Spleen (tissue), 7 donors: ENCODE measurements at regions not wholly inside any gene's neighbourhood (a gene's known extent, or its start where the extent isn't known, plus 50 kb on each side); places are given as distances from the start of the nearest gene placed in this dataset.

Experiments
- CTCF ChIP-seq, 11 experiments: fragments of 200-600 bp in 7 of 11; fragments of 450-650 bp in 4 of 11; sonication (generic) in 4 of 11; IDR thresholded peaks in 8 of 11; conservative IDR thresholded peaks in 3 of 11; 1 replicate in 7 of 11; 2 replicates in 4 of 11; pipeline versions ENCODE4 v1.4.0 to v1.8.0; 2016 to 2021; ENCODE audit warnings: antibody characterized with exemption in 11 of 11, inconsistent platforms in 4 of 11, mild to moderate bottlenecking in 1 of 11
- POLR2A ChIP-seq, 3 donors: fragments of 450-650 bp; IDR thresholded peaks; one replicate each; pipeline ENCODE4 v1.5.1; 2017; ENCODE audit warnings: antibody characterized with exemption in 3 of 3, mild to moderate bottlenecking in 1 of 3
- POLR2AphosphoS5 ChIP-seq, 3 donors: sonication (generic); formaldehyde crosslinking; IDR thresholded peaks; one replicate each; pipeline ENCODE4 v1.5.1; 2017; ENCODE audit warnings: antibody characterized with exemption in 3 of 3
- donor health status: DM: no; HTN: no; CAD: no; lungs with moderate emphysema.
- donor health status: DM: no; HTN: no; CAD: no.
- donor health status: DM: no; HTN: no; CAD: no.

DNA sequence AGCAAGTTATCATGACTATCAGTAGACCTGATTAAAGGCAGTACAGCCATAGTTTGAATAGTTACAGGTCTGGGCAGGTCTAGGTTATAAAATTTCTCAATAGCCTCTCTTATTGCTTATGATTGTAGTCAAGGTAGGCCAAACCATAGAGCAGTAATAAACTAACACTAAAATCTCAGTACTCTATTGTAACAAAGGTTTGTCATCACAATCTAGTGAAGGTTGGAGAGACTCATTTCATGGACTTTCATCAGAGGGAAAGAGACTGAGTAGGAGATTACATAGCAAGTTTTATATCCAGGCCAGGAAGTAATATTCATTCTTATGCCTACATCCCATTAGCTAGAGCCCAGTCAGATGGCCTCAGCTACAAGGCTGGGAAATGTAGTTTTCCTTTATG is 141.0 kb downstream of the ASB9 start:
- TF ChIP-seq CTCF (IDR thresholded peaks at IDR 0.05 in 8 of 11, conservative IDR thresholded peaks at IDR 0.05 in 3 of 11) = no peak
- no peak for TF ChIP-seq POLR2AphosphoS5 (IDR thresholded peaks at IDR 0.05)
- TF ChIP-seq POLR2A (IDR thresholded peaks at IDR 0.05) = no peak
